Keratinocyte (primary cell): ENCODE measurements at regions not wholly inside any gene's neighbourhood (a gene's known extent, or its start where the extent isn't known, plus 50 kb on each side); places are given as distances from the start of the nearest gene placed in this dataset.

ENCODE experiments used
- EZH2 ChIP-seq: IDR thresholded peaks from one replicate; pipeline ENCODE4 v1.6.1; 2012; ENCODE audit warnings: inconsistent platforms, mild to moderate bottlenecking, low read length, moderate library complexity
- TF ChIP-seq, protein P1 (sequence below), 3 experiments: IDR thresholded peaks in 1 of 3; conservative IDR thresholded peaks in 1 of 3; optimal IDR thresholded peaks in 1 of 3; 2 replicates in 2 of 3; 3 replicates in 1 of 3; pipeline versions ENCODE3 to v1.5.1; 2011; ENCODE audit warnings: low read length in 3 of 3, mild to moderate bottlenecking in 3 of 3, moderate library complexity in 2 of 3, control low read depth in 1 of 3, inconsistent platforms in 1 of 3; ENCODE audit not compliant: insufficient read depth in 2 of 3; ENCODE audit errors: extremely low read depth in 1 of 3

GRCh38 chr6:7051780-7052442, 55.9 kb upstream of the RREB1 start:
- TF ChIP-seq, protein P1, sequence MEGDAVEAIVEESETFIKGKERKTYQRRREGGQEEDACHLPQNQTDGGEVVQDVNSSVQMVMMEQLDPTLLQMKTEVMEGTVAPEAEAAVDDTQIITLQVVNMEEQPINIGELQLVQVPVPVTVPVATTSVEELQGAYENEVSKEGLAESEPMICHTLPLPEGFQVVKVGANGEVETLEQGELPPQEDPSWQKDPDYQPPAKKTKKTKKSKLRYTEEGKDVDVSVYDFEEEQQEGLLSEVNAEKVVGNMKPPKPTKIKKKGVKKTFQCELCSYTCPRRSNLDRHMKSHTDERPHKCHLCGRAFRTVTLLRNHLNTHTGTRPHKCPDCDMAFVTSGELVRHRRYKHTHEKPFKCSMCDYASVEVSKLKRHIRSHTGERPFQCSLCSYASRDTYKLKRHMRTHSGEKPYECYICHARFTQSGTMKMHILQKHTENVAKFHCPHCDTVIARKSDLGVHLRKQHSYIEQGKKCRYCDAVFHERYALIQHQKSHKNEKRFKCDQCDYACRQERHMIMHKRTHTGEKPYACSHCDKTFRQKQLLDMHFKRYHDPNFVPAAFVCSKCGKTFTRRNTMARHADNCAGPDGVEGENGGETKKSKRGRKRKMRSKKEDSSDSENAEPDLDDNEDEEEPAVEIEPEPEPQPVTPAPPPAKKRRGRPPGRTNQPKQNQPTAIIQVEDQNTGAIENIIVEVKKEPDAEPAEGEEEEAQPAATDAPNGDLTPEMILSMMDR (optimal IDR thresholded peaks at IDR 0.05 in 1 of 3, IDR thresholded peaks at IDR 0.05 in 1 of 3, conservative IDR thresholded peaks at IDR 0.05 in 1 of 3; ENCODE audit: extremely low read depth in 1 of 3, insufficient read depth in 2 of 3, low read length in 3 of 3), result no peak
- no peak for TF ChIP-seq EZH2
